Muscle of back (tissue), 3 donors: ENCODE measurements at regions not wholly inside any gene's neighbourhood (a gene's known extent, or its start where the extent isn't known, plus 50 kb on each side); places are given as distances from the start of the nearest gene placed in this dataset.
A peak's percentile ranks its signal among the peaks of the same experiment; 100 is the strongest.

Experiments used
- DNase-seq, 3 donors: peaks; one replicate each; pipeline versions ENCODE4 v3.0.0 to v3.0.0-alpha.2; 2013

GRCh38 chr16:87218281-87219055 is 98.7 kb downstream of the C16orf95 start:
- DNase-seq, result no peak

- no peak for DNase-seq
Measured at GRCh38 chr16:87219287-87219909, 97.8 kb downstream of the C16orf95 start.

- DNase-seq, result no peak
Measured at GRCh38 chr16:87221633-87222032, 95.6 kb downstream of the C16orf95 start.

DNA sequence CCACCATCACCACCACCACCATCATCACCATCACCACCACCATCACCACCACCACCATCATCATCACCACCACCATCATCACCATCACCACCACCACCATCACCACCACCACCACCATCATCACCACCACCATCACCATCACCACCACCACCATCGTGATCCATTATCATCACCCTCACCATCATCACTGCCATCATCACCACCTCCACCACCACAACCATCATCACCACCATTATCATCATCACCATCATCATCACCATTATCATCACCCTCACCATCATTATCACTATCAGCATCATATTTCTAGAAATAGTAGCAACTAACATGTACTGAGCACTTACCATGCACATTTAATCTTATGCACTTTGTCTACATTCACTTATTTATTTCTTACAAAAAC is 94.9 kb downstream of the C16orf95 start:
- no peak for DNase-seq

- no peak for DNase-seq
Measured at GRCh38 chr16:87223656-87224248, 93.4 kb downstream of the C16orf95 start.

DNA sequence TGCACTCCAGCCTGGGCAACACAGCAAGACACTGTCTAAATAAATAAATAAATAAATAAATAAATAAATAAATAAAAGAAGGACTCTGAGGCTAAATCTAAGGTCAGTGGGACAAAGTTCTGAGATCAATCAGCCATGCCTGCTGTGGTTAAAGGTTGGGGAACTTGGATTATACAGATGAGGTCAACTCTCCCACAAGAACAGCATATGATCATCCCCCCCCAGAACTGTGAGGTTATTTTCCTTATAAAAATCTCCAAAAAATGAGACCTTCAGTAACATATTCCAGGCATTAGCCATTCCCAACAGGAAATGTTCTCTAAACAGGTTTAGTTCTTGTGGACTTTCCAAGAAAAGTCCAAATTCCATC is 90.3 kb downstream of the C16orf95 start:
- peak in 1 of 3 donors; percentile 37 for DNase-seq

- peak; percentile 56 to 76 (median 75) for DNase-seq
Measured at GRCh38 chr16:87227296-87227951, 89.8 kb downstream of the C16orf95 start.

GRCh38 chr16:87228363-87228762 is 88.8 kb downstream of the C16orf95 start:
- no peak for DNase-seq

DNA sequence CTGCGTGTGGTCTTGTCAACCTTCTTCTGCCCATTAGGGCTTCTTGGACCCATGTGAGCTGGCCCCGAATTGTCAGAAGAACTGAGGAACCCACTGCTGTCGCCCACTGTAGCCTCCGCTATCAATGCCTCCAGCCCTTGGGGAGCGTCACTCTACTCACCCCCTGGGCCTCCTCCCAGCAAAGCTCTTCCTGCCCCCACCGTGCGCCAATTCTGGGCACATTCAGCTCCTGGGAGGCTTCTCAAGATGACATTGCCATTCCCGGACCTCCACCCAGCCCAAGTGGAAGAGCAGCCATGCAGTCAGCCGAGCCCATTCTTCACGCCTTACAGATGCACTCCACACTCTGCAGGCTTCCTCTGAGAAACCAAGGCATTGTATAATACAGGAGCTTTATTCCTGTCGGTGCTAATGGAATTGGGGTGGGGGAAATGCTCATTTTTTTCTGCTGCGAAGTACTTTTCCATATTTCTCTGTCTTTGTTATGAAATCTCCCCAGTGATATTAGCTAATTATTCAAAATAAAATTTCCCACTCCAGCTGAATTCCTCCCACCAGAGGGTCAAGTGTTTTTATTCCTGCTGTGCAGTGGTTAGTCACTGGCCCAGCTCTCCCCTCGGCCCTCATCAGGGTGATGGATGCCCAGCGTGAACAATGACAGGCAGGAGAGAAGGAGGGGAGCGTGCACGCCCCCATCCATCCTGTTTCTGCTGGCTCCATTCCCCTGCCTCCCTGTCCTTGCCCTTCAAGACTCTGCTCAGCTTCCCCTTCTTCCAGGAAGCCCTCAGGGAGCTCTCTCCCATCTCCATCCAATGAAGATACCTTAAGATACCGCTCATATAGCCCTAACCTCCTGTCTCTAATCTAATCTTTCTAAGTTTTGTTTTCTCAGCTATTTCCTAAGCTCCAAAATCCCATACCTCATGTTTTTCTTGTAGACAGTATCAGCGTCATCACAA is 87.7 kb downstream of the C16orf95 start:
- no peak for DNase-seq

- peak in 1 of 3 donors; percentile 64 for DNase-seq
Measured at GRCh38 chr16:87230571-87230970, 86.6 kb downstream of the C16orf95 start.

- DNase-seq, result no peak
Measured at GRCh38 chr16:87231295-87231694, 85.9 kb downstream of the C16orf95 start.

DNA sequence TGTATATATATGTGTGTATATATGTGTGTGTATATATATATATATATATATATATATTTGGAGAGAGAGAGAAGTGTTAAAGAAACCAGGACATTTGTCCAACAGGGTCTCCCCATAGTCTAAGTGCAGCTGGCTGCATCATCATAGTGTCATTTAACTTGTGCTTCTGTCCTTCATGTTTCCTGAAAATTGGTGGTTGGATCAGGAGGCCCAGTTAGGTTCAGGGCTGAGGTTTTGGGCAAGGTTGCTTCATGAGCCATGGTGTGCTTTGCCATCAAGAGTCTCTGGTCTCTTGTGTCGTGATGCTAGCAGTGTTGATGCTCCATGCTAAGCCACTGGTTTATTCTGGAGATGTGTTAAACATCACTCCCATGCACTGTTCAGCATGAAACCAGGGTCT is 85.3 kb downstream of the C16orf95 start:
- no peak for DNase-seq

DNA sequence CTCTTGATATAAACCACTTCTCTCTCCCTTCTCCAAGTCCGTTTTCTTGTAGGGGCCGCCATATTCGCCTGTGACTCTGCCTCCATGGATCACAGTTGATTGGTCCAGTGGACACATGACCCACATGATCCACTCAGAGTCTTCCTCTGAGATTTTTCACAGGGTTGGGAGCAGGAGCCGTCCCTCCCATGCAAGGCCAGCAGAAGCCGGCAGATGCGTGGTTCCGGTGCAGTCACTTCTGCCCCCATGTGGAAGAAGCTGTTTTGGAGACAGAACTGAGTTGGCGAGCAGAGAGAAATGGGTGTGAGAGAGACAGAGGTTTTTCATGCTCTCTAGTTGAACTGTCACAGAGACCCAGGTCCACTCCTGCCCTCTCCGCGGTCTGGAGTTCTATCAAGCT is 83.3 kb downstream of the C16orf95 start:
- peak in 1 of 3 donors; percentile 39 for DNase-seq

- DNase-seq, result no peak
Measured at GRCh38 chr16:87234601-87235000, 82.6 kb downstream of the C16orf95 start.

DNA sequence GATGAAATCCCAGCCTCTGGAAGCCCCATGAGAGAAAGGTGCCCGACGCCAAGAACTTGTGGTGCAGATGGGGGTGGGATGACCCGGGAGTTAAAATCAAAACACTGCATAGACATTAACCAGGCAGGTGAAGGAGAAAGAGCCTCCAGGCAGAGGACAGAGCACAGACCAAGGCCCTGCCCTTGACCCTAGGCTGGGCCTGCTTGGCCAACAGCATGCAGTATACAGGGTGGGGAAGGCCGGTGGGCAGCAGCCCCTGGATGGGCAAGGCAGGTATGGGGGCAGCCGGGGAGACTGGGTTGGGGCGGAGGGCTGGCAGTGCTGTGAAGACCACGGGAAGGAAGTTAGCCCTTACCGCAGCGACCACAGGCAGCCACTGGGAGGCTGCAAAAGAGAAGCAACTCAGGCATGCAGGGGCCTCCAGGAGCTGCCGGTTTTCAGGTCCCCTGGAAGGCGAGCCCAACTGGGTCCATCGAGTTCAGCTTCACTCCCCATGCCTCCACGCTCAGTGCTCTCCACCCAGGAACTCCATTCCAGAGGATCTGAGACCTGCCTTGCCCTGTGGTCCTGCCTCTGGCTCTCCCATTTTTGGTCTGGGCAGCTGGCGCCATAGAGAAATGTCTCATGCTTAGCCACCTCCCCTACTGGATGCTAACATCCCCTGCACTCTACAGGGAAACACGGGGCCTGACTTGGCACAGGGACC is 81.2 kb downstream of the C16orf95 start:
- no peak for DNase-seq

GRCh38 chr16:87236516-87237115 is 80.6 kb downstream of the C16orf95 start:
- DNase-seq, result no peak

DNA sequence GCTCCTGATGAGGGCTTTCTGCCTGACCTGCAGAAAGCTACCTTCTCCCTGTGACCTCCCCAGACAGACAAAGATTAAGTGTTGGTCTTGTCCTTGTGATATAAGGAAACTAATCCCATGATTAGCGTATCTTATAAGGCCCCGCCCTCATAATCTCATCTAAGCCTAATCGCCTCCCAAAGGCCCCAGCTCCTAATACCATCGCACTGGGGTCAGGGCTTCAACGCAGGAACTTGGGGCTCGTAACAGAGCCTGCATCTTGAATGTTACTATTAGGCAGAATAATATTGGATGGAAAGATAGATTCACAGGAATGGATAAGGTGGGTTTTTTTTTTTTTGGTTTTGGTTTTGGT is 78.9 kb downstream of the C16orf95 start:
- no peak for DNase-seq

- DNase-seq, result no peak
Measured at GRCh38 chr16:87239545-87239944, 77.6 kb downstream of the C16orf95 start.

DNA sequence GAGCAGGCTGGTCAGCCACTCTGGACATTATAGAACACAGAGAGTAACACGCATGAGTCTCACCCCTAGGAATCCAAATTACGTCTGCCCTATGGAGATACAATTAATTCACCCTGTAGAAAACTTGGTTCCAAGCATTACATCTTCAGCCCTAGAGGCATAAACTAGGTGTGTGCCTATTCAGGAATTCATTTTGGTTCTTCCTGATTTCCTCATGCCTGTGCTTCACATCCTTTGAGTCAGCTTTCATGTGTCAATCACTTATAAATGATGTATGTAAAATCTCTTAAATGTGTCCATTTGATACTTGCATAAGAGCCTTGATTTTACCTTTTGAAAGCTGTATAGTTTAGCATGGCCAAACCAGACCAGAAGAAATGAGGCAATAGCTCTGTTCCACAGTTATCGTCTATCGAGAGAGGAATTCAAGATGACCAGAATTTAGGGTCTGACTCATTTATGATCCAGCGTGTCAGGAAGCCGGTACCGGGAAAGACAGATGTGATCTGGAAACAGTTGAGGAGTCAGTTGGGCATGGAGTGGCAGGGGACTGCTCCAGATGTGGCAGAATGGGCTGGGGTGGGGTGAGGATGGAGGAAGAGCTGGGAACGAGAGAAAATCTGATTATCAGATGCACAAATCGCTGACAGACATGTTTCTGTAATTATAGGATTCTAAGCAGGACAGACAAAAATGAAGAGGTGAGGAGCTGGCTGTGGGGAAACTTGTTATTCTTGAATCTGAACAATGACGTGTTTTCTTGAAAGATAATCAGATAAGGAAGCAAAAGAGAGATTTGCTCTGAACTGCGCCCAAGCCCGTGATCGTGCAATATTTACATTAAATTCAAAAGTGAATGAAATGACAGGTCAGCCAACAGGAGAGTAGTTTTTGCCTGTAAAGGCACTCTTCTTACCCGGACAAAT is 76.7 kb downstream of the C16orf95 start:
- DNase-seq, result no peak
